Glutamatergic neuron (in vitro differentiated cells): ENCODE measurements at regions not wholly inside any gene's neighbourhood (a gene's known extent, or its start where the extent isn't known, plus 50 kb on each side); places are given as distances from the start of the nearest gene placed in this dataset.
A peak's percentile ranks its signal among the peaks of the same experiment; 100 is the strongest.

Experiments used
- DNase-seq: peaks from one replicate; pipeline ENCODE4 v3.0.0; 2022
- H3K27ac Mint-ChIP-seq: one replicate; pipeline ENCODE4 v1.8.0; 2020; ENCODE audit warnings: mild to moderate bottlenecking, mixed read lengths, inconsistent platforms; ENCODE audit not compliant: unreplicated experiment
- H3K27me3 Mint-ChIP-seq: one replicate; pipeline ENCODE4 v1.8.0; 2020; ENCODE audit warnings: mild to moderate bottlenecking, moderate library complexity, mixed read lengths, inconsistent platforms; ENCODE audit not compliant: unreplicated experiment
- H3K36me3 Mint-ChIP-seq: one replicate; pipeline ENCODE4 v1.8.0; 2020; ENCODE audit warnings: mild to moderate bottlenecking, mixed read lengths, inconsistent platforms; ENCODE audit not compliant: unreplicated experiment
- H3K4me1 Mint-ChIP-seq: one replicate; pipeline ENCODE4 v1.8.0; 2020; ENCODE audit warnings: mild to moderate bottlenecking, low read depth, mixed read lengths, inconsistent platforms; ENCODE audit not compliant: unreplicated experiment
- H3K4me3 Mint-ChIP-seq: one replicate; pipeline ENCODE4 v1.8.0; 2020; ENCODE audit warnings: mild to moderate bottlenecking, mixed read lengths, inconsistent platforms; ENCODE audit not compliant: unreplicated experiment
- H3K9me3 Mint-ChIP-seq: one replicate; pipeline ENCODE4 v1.8.0; 2020; ENCODE audit warnings: mild to moderate bottlenecking, moderate library complexity, mixed read lengths, inconsistent platforms; ENCODE audit not compliant: unreplicated experiment
- CTCF ChIP-seq: fragments of 200-600 bp; sonication (generic); IDR thresholded peaks from one replicate; pipeline ENCODE4 v1.5.0; 2021; ENCODE audit not compliant: partially characterized antibody, unreplicated experiment

GRCh38 chr15:35777061-35777460, 231.1 kb upstream of the DPH6 start:
- peaks cover 7% of the 10 kb centered on the region for H3K27me3 Mint-ChIP-seq

GRCh38 chr15:35783203-35783602, 237.2 kb upstream of the DPH6 start:
- Mint-ChIP-seq H3K4me1 (no peaks in the 10 kb centered on the region), H3K27ac (no peak overlapping the region), H3K9me3 (no peaks in the 10 kb centered on the region), H3K27me3 (peaks cover 5% of the 10 kb centered on the region), H3K4me3 (no peak overlapping the region), H3K36me3 (no peaks in the 10 kb centered on the region)
- DNase-seq = no peak
- TF ChIP-seq CTCF = no peak

More at GRCh38 chr15:35777061-35777460, 231.1 kb upstream of the DPH6 start:
- peak overlapping the region; percentile 40 for H3K27ac Mint-ChIP-seq
- peaks cover 5% of the 10 kb centered on the region for H3K9me3 Mint-ChIP-seq
- no peaks in the 10 kb centered on the region for H3K36me3 Mint-ChIP-seq
- TF ChIP-seq CTCF = no peak
- DNase-seq = peak; percentile 47
- H3K4me3 Mint-ChIP-seq = peak overlapping the region; percentile 60
- peaks cover 14% of the 10 kb centered on the region for H3K4me1 Mint-ChIP-seq

GRCh38 chr15:35784745-35785144, 238.8 kb upstream of the DPH6 start:
- no peak for TF ChIP-seq CTCF
- Mint-ChIP-seq H3K27me3 (peaks cover 5% of the 10 kb centered on the region), H3K9me3 (no peaks in the 10 kb centered on the region), H3K27ac (no peak overlapping the region), H3K4me3 (no peak overlapping the region), H3K36me3 (no peaks in the 10 kb centered on the region), H3K4me1 (no peaks in the 10 kb centered on the region)
- DNase-seq = no peak

- Mint-ChIP-seq H3K9me3 (no peaks in the 10 kb centered on the region), H3K4me3 (no peak overlapping the region), H3K4me1 (peaks cover 6% of the 10 kb centered on the region), H3K27me3 (peaks cover 1% of the 10 kb centered on the region), H3K36me3 (no peaks in the 10 kb centered on the region), H3K27ac (no peak overlapping the region)
- DNase-seq = no peak
- TF ChIP-seq CTCF = no peak
These were observed 264.0 kb upstream of the DPH6 start for GRCh38 chr15:35810007-35810406.

GRCh38 chr15:35813573-35813972, 267.6 kb upstream of the DPH6 start:
- H3K4me1 Mint-ChIP-seq = peaks cover 15% of the 10 kb centered on the region
- peaks cover 1% of the 10 kb centered on the region for H3K27me3 Mint-ChIP-seq
- no peak overlapping the region for H3K4me3 Mint-ChIP-seq
- H3K9me3 Mint-ChIP-seq = no peaks in the 10 kb centered on the region
- H3K27ac Mint-ChIP-seq = no peak overlapping the region
- no peak for DNase-seq
- H3K36me3 Mint-ChIP-seq = no peaks in the 10 kb centered on the region
- TF ChIP-seq CTCF = no peak
